HG03139 (cell line): ENCODE measurements at regions not wholly inside any gene's neighbourhood (a gene's known extent, or its start where the extent isn't known, plus 50 kb on each side); places are given as distances from the start of the nearest gene placed in this dataset.
A peak's percentile ranks its signal among the peaks of the same experiment; 100 is the strongest.
"Not testable (repeated sequence)": the region's sequence is repeated elsewhere in the genome, so short reads cannot be mapped to it uniquely, and the experiment has no call there.

Experiments used
- ATAC-seq: cut with Tn5 transposase; IDR thresholded peaks from one replicate; pipeline ENCODE4 v1.9.1; 2021; ENCODE audit not compliant: unreplicated experiment

GRCh38 chr4:59689149-59689548 is 1511.0 kb upstream of the ADGRL3 start:
- no peak for ATAC-seq

GRCh38 chr4:59695355-59696053 is 1504.6 kb upstream of the ADGRL3 start:
- ATAC-seq = no peak

- no peak for ATAC-seq
These were observed 1502.1 kb upstream of the ADGRL3 start for GRCh38 chr4:59698041-59698440.

- no peak for ATAC-seq
These were observed 1499.5 kb upstream of the ADGRL3 start for GRCh38 chr4:59700651-59701050.

- no peak for ATAC-seq
These were observed 1495.5 kb upstream of the ADGRL3 start for GRCh38 chr4:59704616-59705015.

GRCh38 chr4:59712470-59712869 is 1487.7 kb upstream of the ADGRL3 start:
- ATAC-seq = no peak

GRCh38 chr4:59724286-59724685 is 1475.8 kb upstream of the ADGRL3 start:
- ATAC-seq = not testable (repeated sequence)

- no peak for ATAC-seq
These were observed 1472.4 kb upstream of the ADGRL3 start for GRCh38 chr4:59727745-59728144.

GRCh38 chr4:59728496-59728895 is 1471.6 kb upstream of the ADGRL3 start:
- ATAC-seq = no peak

- no peak for ATAC-seq
These were observed 1470.8 kb upstream of the ADGRL3 start for GRCh38 chr4:59729321-59729720.

- ATAC-seq = no peak
These were observed 1451.7 kb upstream of the ADGRL3 start for GRCh38 chr4:59748433-59748832.

GRCh38 chr4:59759082-59759825 is 1440.9 kb upstream of the ADGRL3 start:
- no peak for ATAC-seq

- no peak for ATAC-seq
These were observed 1437.8 kb upstream of the ADGRL3 start for GRCh38 chr4:59762344-59762743.

GRCh38 chr4:59770601-59771264 is 1429.4 kb upstream of the ADGRL3 start:
- ATAC-seq = no peak

GRCh38 chr4:59772641-59773139 is 1427.4 kb upstream of the ADGRL3 start:
- ATAC-seq = no peak

GRCh38 chr4:59780271-59780670 is 1419.9 kb upstream of the ADGRL3 start:
- not testable (repeated sequence) for ATAC-seq

GRCh38 chr4:59805176-59805575 is 1395.0 kb upstream of the ADGRL3 start:
- ATAC-seq = no peak

- no peak for ATAC-seq
These were observed 1385.6 kb upstream of the ADGRL3 start for GRCh38 chr4:59814402-59815010.

GRCh38 chr4:59818656-59819055 is 1381.5 kb upstream of the ADGRL3 start:
- ATAC-seq = peak; percentile 93

- ATAC-seq = no peak
These were observed 1376.8 kb upstream of the ADGRL3 start for GRCh38 chr4:59823311-59823710.

GRCh38 chr4:59825104-59825503 is 1375.0 kb upstream of the ADGRL3 start:
- no peak for ATAC-seq
